Neural cell (in vitro differentiated cells): ENCODE measurements at regions not wholly inside any gene's neighbourhood (a gene's known extent, or its start where the extent isn't known, plus 50 kb on each side); places are given as distances from the start of the nearest gene placed in this dataset.

Source experiments
- H2AFZ ChIP-seq: fragments of 200-600, 300-800 bp; sonication (generic), shearing (Covaris generic); 2 replicates; pipeline ENCODE4 v1.6.0; 2014; ENCODE audit warnings: low read depth, mild to moderate bottlenecking, antibody characterized with exemption, low read length, moderate library complexity
- H3F3A ChIP-seq: fragments of 200-600 bp; shearing (Covaris generic); 2 replicates; pipeline ENCODE4 v1.6.1; 2016; ENCODE audit warnings: mild to moderate bottlenecking, moderate library complexity, mixed read lengths, antibody characterized with exemption, low read length; ENCODE audit not compliant: insufficient read depth, poor library complexity, severe bottlenecking
- H3K27ac ChIP-seq: fragments of 200-600, 300-800 bp; sonication (generic), shearing (Covaris generic); 2 replicates; pipeline ENCODE4 v1.5.1; 2014; ENCODE audit warnings: mild to moderate bottlenecking, low read length, moderate library complexity
- H3K27me3 ChIP-seq: fragments of 300-800, 200-600 bp; sonication (generic), shearing (Covaris generic); 2 replicates; pipeline ENCODE4 v1.6.0; 2014; ENCODE audit warnings: mild to moderate bottlenecking, low read depth, low read length, moderate library complexity; ENCODE audit not compliant: insufficient read depth
- H3K36me3 ChIP-seq: fragments of 300-800, 200-600 bp; sonication (generic), shearing (Covaris generic); 2 replicates; pipeline ENCODE4 v1.5.1; 2014; ENCODE audit warnings: mild to moderate bottlenecking, antibody characterized with exemption, low read length, moderate library complexity; ENCODE audit not compliant: insufficient read depth
- H3K4me2 ChIP-seq: fragments of 300-800, 200-600 bp; sonication (generic), shearing (Covaris generic); 2 replicates; pipeline ENCODE4 v1.6.0; 2014; ENCODE audit warnings: mild to moderate bottlenecking, low read length
- H3K4me3 ChIP-seq: fragments of 300-800, 200-600 bp; sonication (generic), shearing (Covaris generic); 2 replicates; pipeline ENCODE4 v1.5.1; 2014; ENCODE audit warnings: mild to moderate bottlenecking, low read length, moderate library complexity
- H3K79me2 ChIP-seq: fragments of 200-600 bp; shearing (Covaris generic); replicated peaks from 2 replicates; pipeline ENCODE4 v1.6.0; 2014; ENCODE audit warnings: mild to moderate bottlenecking, low read length, moderate library complexity; ENCODE audit not compliant: insufficient read depth
- H3K9ac ChIP-seq: fragments of 300-800, 200-600 bp; sonication (generic), shearing (Covaris generic); 2 replicates; pipeline ENCODE4 v1.6.1; 2016; ENCODE audit warnings: mild to moderate bottlenecking, low read length, mixed read lengths
- H3K9me2 ChIP-seq: fragments of 200-600 bp; shearing (Covaris generic); 2 replicates; pipeline ENCODE4 v1.6.1; 2016; ENCODE audit warnings: mild to moderate bottlenecking, low read length, mixed read lengths; ENCODE audit not compliant: insufficient read depth
- H3K9me3 ChIP-seq: fragments of 200-600, 300-800 bp; sonication (generic), shearing (Covaris generic); 2 replicates; pipeline ENCODE4 v1.6.1; 2016; ENCODE audit warnings: mild to moderate bottlenecking, mixed run types, low read length, moderate library complexity, mixed read lengths
- H4K20me1 ChIP-seq: fragments of 200-600 bp; shearing (Covaris generic); 2 replicates; pipeline ENCODE4 v1.6.1; 2016; ENCODE audit warnings: mild to moderate bottlenecking, mixed run types; ENCODE audit not compliant: insufficient read depth
- EP300 ChIP-seq: fragments of 450-650 bp; conservative IDR thresholded peaks from 2 replicates; pipeline ENCODE4 v1.6.1; 2014; ENCODE audit warnings: antibody characterized with exemption, mild to moderate bottlenecking, moderate library complexity; ENCODE audit not compliant: poor library complexity, severe bottlenecking
- EZH2 ChIP-seq: fragments of 200-600, 300-800 bp; shearing (Covaris generic), sonication (generic); IDR thresholded peaks from 2 replicates; pipeline ENCODE4 v1.6.1; 2014; ENCODE audit warnings: antibody characterized with exemption, low read length, borderline replicate concordance, mild to moderate bottlenecking; ENCODE audit not compliant: insufficient read depth, poor library complexity, severe bottlenecking
- MXI1 ChIP-seq: fragments of 450-650 bp; conservative IDR thresholded peaks from 2 replicates; pipeline ENCODE4 v1.6.1; 2014; ENCODE audit warnings: antibody characterized with exemption, mild to moderate bottlenecking; ENCODE audit not compliant: poor library complexity, severe bottlenecking
- POLR2AphosphoS5 ChIP-seq: IDR thresholded peaks from 2 replicates; pipeline ENCODE4 v1.6.1; 2012
- RAD21 ChIP-seq: fragments of 450-650 bp; conservative IDR thresholded peaks from 2 replicates; pipeline ENCODE4 v1.6.1; 2014; ENCODE audit warnings: antibody characterized with exemption, mild to moderate bottlenecking, moderate library complexity
- SMC3 ChIP-seq: fragments of 450-650 bp; conservative IDR thresholded peaks from 2 replicates; pipeline ENCODE4 v1.6.1; 2014; ENCODE audit warnings: antibody characterized with exemption, mild to moderate bottlenecking, moderate library complexity; ENCODE audit not compliant: poor library complexity
- TAF1 ChIP-seq: IDR thresholded peaks from 2 replicates; pipeline ENCODE4 v1.6.1; 2012; ENCODE audit warnings: low read depth
- TF ChIP-seq, protein P1 (sequence below): fragments of 450-650 bp; IDR thresholded peaks from 2 replicates; pipeline ENCODE4 v1.5.1; 2014; ENCODE audit warnings: antibody characterized with exemption, mild to moderate bottlenecking, moderate library complexity; ENCODE audit not compliant: poor library complexity, severe bottlenecking
- TF ChIP-seq, protein P2 (sequence below): IDR thresholded peaks from 2 replicates; pipeline ENCODE4 v1.6.1; 2012; ENCODE audit warnings: borderline replicate concordance

DNA sequence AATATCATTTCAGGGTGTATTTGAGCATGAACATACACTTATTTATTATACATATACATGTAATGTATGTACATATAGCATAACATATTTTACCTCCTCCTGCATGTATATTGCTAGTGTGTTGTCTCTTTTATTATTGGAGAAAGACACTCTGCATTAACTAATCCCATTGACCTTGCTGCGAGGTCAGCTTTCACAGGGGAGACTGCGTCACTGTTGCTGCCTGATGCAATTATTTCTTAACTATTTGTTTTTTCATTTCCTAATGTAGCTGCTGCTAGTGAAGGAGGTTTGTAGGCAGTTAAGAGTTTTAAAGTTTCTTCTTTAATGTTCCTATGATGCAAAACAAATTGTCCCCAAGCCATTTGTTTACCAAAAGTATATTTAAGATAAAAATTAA is 185.4 kb upstream of the CNTN5 start:
- Histone ChIP-seq H3K9me2 (no peaks in the 10 kb centered on the region), H4K20me1 (no peaks in the 10 kb centered on the region), H3K4me2 (no peak overlapping the region), H3K36me3 (no peaks in the 10 kb centered on the region), H3K27ac (no peak overlapping the region), H2AFZ (no peak overlapping the region), H3K79me2 (no peaks in the 10 kb centered on the region), H3F3A (no peaks in the 10 kb centered on the region), H3K27me3 (no peaks in the 10 kb centered on the region), H3K9me3 (no peaks in the 10 kb centered on the region), H3K9ac (no peak overlapping the region), H3K4me3 (no peak overlapping the region)
- no peak for TF ChIP-seq RAD21
- no peak for TF ChIP-seq EP300
- no peak for TF ChIP-seq TAF1
- no peak for TF ChIP-seq POLR2AphosphoS5
- TF ChIP-seq SMC3: no peak
- TF ChIP-seq, protein P1, sequence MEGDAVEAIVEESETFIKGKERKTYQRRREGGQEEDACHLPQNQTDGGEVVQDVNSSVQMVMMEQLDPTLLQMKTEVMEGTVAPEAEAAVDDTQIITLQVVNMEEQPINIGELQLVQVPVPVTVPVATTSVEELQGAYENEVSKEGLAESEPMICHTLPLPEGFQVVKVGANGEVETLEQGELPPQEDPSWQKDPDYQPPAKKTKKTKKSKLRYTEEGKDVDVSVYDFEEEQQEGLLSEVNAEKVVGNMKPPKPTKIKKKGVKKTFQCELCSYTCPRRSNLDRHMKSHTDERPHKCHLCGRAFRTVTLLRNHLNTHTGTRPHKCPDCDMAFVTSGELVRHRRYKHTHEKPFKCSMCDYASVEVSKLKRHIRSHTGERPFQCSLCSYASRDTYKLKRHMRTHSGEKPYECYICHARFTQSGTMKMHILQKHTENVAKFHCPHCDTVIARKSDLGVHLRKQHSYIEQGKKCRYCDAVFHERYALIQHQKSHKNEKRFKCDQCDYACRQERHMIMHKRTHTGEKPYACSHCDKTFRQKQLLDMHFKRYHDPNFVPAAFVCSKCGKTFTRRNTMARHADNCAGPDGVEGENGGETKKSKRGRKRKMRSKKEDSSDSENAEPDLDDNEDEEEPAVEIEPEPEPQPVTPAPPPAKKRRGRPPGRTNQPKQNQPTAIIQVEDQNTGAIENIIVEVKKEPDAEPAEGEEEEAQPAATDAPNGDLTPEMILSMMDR: no peak
- no peak for TF ChIP-seq MXI1
- no peak for TF ChIP-seq EZH2
- TF ChIP-seq, protein P2, sequence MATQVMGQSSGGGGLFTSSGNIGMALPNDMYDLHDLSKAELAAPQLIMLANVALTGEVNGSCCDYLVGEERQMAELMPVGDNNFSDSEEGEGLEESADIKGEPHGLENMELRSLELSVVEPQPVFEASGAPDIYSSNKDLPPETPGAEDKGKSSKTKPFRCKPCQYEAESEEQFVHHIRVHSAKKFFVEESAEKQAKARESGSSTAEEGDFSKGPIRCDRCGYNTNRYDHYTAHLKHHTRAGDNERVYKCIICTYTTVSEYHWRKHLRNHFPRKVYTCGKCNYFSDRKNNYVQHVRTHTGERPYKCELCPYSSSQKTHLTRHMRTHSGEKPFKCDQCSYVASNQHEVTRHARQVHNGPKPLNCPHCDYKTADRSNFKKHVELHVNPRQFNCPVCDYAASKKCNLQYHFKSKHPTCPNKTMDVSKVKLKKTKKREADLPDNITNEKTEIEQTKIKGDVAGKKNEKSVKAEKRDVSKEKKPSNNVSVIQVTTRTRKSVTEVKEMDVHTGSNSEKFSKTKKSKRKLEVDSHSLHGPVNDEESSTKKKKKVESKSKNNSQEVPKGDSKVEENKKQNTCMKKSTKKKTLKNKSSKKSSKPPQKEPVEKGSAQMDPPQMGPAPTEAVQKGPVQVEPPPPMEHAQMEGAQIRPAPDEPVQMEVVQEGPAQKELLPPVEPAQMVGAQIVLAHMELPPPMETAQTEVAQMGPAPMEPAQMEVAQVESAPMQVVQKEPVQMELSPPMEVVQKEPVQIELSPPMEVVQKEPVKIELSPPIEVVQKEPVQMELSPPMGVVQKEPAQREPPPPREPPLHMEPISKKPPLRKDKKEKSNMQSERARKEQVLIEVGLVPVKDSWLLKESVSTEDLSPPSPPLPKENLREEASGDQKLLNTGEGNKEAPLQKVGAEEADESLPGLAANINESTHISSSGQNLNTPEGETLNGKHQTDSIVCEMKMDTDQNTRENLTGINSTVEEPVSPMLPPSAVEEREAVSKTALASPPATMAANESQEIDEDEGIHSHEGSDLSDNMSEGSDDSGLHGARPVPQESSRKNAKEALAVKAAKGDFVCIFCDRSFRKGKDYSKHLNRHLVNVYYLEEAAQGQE: no peak

DNA sequence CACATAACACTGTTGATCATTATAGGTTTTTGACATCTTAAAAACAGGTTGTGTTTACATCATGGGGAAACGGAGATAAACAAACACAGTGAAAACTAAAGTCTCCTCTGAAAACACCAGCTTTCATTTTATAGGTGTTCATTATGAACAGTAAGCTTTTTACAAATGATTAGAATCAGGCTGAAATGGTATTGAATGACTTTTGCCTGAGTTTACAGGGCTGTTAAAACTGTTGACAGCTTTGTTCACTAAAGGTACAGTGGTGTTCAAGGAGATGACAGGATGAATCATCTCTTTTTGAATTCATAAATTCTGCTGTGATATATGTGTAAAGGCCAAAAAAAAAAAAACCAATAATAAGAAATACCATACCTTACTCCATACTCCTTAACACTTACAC is 184.6 kb upstream of the CNTN5 start:
- H2AFZ ChIP-seq: no peak overlapping the region
- no peak overlapping the region for H3K27ac ChIP-seq
- H3K4me2 ChIP-seq: no peak overlapping the region
- no peak overlapping the region for H3K4me3 ChIP-seq
- no peaks in the 10 kb centered on the region for H3F3A ChIP-seq
- H3K79me2 ChIP-seq: no peaks in the 10 kb centered on the region
- no peaks in the 10 kb centered on the region for H3K9me2 ChIP-seq
- H4K20me1 ChIP-seq: no peaks in the 10 kb centered on the region
- no peaks in the 10 kb centered on the region for H3K9me3 ChIP-seq
- no peaks in the 10 kb centered on the region for H3K27me3 ChIP-seq
- H3K36me3 ChIP-seq: no peaks in the 10 kb centered on the region
- H3K9ac ChIP-seq: no peak overlapping the region
- no peak for TF ChIP-seq EP300
- no peak for TF ChIP-seq POLR2AphosphoS5
- TF ChIP-seq RAD21: no peak
- no peak for TF ChIP-seq EZH2
- TF ChIP-seq, protein P1: no peak
